GM13977 (cell line): ENCODE measurements at regions not wholly inside any gene's neighbourhood (a gene's known extent, or its start where the extent isn't known, plus 50 kb on each side); places are given as distances from the start of the nearest gene placed in this dataset.
"Not testable (repeated sequence)": the region's sequence is repeated elsewhere in the genome, so short reads cannot be mapped to it uniquely, and the experiment has no call there.

Source experiments
- DNase-seq: peaks from one replicate; pipeline ENCODE4 v3.0.0; 2012; ENCODE audit warnings: low spot score
- CTCF ChIP-seq: IDR thresholded peaks from 2 replicates; pipeline ENCODE4 v1.5.1; 2012; ENCODE audit warnings: mild to moderate bottlenecking, control low read depth; ENCODE audit not compliant: insufficient read depth; ENCODE audit errors: extremely low read depth, missing control alignments
- in situ Hi-C: fragments of 300-500 bp; cut with MboI; formaldehyde crosslinking; loops from one replicate; pipeline ENCODE4 v1.12.0; 2022; ENCODE audit warnings: low sequenced_read_pairs, low pct_unique_long_range_greater_than_20kb, mixed read lengths, inconsistent platforms; ENCODE audit not compliant: unreplicated experiment

DNA sequence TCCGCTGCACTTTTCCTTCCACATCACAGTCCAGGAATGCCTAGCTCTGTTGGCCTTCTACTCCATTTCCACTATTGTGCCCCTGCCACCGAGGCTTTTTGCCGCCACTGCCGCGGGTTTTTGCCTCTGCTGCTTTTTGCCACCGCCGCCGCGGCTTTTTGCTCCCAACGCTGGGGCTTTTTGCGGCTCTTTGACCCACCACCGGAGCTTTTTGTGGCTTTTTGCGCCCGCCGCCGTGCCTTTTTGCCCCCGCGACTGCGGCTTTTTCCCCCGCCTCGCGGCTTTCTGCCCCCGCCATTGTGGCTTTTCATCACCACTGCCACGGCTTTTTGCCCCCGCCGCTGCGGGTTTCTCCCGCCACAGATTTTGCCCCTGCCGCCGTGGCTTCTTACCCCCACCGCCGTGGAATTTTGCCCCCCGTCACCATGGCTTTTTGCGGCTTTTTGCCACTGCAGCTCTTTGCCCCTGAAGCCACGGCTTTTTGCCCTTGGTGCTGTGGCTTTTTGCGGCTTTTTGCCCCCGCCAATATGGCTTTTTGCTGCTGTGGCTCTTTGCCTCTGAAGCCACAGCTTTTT is 2798.7 kb upstream of the TEKT4 start:
- in situ Hi-C loops: no loop called here
- DNase-seq: peak; percentile 0
- no peak for TF ChIP-seq CTCF

- DNase-seq: peak; percentile 0
- in situ Hi-C loops: no loop called here
- TF ChIP-seq CTCF: no peak
These were observed 2798.0 kb upstream of the TEKT4 start for GRCh38 chr2:92073036-92073814.

DNA sequence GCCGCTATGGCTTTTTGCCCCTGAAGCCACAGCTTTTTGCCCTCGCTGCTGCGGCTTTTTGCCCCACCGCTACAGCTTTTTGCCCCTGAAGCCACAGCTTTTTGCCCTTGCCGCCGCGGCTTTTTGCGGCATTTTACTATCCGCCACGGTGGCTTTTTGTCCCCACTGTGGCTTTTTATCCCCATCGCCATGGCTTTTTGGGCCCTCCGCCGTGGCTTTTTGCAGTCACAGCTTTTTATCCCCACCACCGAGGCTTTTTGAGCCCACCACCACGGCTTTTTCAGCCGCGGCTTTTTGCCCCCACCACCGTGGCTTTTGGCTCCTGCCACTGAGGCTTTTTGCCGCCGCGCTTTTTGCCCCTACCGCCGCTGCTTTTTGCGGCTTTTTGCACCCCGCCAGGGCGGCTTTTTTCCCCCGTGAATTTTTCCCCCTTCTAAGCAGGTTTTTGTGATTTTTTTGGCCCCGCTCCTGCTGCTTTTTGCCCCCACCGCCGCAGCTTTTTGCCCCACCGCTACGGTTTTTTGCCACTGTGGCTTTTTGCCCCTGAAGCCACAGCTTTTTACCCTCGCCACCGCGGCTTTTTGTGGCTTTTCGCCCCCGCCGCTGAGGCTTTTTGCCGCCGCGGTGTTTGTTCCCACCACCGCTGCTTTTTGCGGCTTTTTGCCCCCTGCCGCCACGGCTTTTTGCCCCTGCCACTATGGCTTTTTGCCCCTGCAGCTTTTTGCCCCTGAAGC is 2797.2 kb upstream of the TEKT4 start:
- in situ Hi-C loops: no loop called here
- TF ChIP-seq CTCF: no peak
- DNase-seq: peak; percentile 0

DNA sequence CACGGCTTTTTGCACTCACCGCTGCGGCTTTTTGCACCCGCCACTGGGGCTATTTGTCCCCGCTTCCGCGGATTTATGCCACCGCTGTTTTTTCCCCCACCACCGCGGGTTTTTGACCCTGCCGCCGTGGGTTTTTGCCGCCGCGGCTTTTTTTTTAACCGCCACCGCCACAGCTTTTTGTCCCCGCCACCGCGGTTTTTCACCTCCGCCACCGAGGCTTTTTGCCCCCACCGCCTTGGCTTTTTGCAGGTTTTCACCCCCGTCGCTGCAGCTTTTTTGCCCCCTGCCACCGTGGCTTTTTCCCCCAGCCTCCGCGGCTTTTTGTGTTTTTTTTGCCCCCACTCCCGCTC is 2796.7 kb upstream of the TEKT4 start:
- in situ Hi-C loops: no loop called here
- DNase-seq: peak; percentile 0

GRCh38 chr2:92075363-92075762 is 2795.9 kb upstream of the TEKT4 start:
- in situ Hi-C loops: not testable (repeated sequence)

More for the DNA sequence above, 2796.7 kb upstream of the TEKT4 start:
- TF ChIP-seq CTCF: no peak

More at GRCh38 chr2:92075363-92075762, 2795.9 kb upstream of the TEKT4 start:
- not testable (repeated sequence) for DNase-seq
